T-helper 22 cell (primary cell): ENCODE measurements at regions not wholly inside any gene's neighbourhood (a gene's known extent, or its start where the extent isn't known, plus 50 kb on each side); places are given as distances from the start of the nearest gene placed in this dataset.

Experiments
- DNase-seq: peaks from one replicate; pipeline ENCODE4 v3.0.0-alpha.2; 2020; ENCODE audit warnings: low read depth

DNA sequence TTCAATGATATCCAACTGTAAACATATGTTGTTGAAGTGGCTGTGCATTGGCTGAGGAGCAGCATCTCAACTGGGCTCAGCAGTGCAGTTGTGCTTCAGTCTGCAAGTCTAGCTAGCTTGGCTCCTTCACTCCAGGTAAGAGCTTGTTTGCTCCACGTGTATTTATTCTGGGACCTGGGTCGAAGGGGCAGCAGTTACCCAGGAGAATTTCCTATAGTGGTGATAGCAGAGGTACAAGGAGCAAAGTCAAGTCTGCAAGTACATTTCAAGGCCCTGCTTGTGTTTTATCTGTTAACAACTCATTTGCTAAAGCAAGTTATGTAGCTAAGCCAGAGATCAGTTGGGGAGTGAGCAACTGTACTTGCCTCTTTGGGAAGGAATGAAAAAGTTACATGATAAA is 286.2 kb upstream of the UMPS start:
- no peak for DNase-seq

DNA sequence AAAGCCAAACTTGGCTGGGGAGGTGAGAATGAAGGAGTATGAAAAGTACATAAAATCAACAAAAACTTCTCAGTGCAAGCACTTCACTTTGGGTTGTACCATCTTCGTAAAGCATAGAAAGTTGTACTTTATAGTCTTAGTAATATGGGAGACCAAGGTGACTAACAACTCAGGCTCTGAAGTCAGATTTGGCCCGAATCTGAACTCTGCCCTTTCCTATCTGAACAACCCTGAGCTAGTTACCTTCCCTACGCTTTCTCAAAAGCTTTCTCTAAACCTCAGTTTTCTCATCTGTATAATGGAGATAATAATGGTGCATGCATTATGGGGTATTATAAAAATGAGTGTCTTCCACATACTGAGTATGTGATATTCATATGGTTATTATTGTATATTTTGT is 285.4 kb upstream of the UMPS start:
- no peak for DNase-seq

DNA sequence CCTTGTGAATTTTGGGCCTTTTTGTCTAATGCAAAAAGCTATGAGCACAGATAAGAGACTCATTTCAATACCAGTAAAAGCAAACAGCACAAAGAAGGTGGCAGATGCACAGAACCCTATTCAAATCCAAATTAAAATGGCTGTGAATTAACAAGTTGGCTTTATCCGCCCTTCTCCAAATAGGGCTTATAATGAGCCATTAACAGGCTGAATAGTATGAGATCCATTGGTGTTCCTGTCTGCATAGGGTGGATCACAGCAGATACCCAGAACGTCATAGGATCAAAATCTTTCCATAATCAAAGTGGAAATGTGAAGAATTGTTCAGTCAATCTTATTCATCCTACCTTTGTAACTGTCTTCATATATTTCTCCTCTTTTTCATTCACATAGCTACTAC is 282.4 kb upstream of the UMPS start:
- DNase-seq = no peak

DNA sequence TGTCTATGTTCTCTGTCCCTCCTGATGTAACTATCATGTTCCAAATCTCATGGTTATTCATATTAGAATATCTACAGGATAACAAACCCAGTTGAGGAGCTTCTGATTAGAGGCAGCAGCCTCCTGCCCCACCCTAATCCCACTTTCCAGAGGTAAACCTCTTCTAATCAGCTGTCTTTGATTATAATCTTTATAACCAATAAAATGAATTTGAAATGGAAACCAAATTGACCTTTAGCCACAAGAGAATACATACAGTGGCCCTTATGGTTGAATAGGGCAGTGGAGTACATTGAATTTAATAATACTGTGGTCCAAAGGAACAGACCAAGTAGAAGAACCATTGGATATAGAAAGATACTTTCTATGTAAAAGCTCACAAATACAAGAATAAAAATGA is 281.3 kb upstream of the UMPS start:
- no peak for DNase-seq

DNA sequence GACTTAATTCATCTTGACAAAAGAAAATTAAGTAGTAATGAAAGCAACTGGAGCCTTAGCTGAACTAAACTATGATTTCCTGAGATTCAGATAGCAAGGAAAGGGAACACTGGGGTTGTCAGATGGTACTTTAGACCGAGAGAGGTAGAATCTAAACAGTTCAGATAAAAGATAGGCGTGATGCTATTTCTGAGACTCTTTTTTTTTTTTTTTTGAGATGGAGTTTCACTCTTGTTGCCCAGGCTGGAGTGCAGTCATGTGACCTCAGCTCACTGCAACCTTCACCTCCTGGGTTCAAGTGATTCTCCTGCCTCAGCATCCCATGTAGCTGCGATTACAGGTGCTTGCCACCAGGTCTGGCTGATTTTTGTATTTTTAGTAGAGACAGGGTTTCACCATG is 279.9 kb upstream of the UMPS start:
- DNase-seq = no peak

DNA sequence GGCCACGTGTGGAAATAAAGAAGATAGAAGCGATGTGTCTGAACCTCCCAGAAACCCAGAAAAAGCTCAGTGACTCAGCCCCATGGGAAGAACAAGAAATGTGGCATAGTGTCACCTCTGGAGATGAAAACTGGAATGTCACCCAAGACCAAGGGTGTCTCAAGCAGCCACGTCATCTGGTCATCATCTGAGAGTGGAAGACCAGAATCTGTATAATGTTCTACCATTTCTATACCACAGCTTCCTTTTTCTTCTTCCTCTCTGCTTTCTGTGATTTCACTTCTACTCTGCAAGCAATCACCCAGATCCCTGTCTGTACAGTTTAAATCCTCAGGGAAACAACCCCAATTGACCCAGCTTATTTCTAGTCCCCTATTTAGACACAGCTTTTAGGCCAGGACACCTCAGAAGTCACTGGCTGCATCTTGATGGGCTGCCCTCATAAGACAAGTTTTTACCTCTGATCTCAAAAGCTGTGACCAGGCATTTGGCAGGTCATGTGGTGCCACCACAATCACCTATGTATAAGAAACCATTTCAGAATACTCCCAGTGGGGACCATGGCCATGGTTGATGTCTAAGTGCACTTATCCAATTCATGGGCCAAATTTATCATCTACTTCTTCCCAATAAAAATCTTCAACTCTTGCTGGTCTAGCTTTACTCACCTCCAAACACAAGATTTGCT is 278.5 kb upstream of the UMPS start:
- DNase-seq = no peak

DNA sequence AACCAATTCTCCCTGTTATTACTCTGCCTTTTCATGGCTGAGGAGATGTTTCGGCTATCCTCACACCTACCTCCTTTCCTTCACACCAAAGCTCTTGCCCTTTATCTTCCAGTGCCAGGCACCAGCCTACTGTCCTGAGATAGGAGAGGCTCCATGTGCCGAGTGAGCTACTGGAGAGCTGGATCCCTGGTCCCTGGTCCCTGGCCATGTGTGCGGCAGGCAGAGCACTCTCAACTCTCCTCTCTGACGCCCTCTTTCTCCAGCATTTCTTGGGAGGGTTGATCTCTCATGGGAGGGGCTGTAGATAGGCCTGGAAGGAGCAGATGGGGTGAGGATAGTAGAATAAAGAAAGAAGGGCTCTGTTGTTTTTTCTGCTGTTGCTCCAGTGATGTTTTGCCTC is 277.1 kb upstream of the UMPS start:
- no peak for DNase-seq

DNA sequence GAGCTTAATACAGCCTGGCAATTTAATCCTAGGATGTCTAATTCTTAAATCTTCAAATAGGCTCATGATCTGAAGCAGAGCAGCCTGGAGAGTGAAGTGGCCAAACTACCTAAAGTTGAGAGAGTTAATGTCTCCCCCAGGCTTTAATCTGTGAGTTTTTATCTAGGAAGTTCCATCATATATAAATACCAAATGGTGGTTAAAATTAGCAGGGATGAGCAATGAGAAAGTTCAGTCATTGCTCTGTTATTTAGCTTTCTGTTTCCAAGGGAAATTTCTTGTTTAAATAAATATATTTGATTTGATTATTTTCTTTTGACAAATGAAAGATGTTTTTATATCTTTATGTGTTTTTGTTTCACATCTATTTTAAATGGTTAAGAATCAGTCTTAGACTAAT is 274.4 kb upstream of the UMPS start:
- DNase-seq = no peak

DNA sequence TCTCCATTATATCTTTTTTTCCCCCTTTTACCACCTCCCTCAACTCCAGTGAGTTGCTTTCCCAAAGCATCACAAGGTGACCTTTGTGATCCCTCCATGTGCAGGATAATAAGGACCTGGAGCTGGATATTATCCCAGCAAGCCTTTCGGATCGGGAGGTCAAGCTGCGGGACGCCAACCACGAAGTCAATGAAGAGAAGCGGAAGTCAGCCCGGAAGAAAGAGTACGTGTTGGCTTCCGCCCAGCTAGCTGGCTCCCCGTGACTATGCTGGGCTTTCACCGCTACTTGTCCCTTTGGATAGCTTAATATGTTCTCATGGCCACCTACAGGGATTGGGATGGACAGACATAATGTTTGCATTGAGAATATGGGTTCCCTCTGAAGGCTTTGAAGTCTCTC is 273.7 kb upstream of the UMPS start:
- no peak for DNase-seq

DNA sequence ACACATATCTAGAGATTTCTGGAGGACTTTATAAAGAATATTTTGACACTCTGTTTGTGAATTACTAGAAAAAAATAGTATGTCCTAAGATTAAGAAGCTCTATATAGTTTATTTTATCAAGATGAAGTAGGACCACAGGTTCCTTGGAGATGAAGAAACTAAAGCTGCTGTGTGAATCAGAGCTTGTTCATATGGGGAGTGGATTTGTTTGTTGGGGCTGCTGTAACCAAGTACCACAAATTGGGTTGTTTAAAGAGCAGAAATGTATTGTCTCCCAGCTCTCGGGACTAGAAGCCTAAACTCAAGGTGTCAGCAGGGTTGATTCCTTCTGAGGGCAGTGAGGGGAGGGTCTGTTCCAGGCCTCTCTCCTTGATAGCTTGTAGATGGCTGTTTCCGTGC is 270.6 kb upstream of the UMPS start:
- DNase-seq = no peak

DNA sequence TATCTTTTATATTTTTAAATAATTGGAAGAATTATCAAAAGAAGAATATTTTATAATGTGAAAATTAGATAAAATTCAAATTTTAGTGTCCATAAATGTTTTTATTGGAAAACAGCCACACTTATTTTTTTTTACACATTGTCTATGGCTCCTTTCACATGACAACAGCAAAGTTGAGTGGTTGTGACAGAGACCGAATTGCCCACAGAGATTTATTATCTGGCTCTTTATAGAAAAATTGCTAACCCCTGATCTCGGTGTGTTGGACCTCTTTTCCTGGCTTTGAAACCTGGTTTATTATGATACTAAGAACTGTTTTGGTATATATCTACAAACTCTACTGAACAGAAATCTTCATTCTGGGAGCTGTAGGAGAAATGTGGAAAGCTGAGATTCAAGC is 269.1 kb upstream of the UMPS start:
- no peak for DNase-seq

DNA sequence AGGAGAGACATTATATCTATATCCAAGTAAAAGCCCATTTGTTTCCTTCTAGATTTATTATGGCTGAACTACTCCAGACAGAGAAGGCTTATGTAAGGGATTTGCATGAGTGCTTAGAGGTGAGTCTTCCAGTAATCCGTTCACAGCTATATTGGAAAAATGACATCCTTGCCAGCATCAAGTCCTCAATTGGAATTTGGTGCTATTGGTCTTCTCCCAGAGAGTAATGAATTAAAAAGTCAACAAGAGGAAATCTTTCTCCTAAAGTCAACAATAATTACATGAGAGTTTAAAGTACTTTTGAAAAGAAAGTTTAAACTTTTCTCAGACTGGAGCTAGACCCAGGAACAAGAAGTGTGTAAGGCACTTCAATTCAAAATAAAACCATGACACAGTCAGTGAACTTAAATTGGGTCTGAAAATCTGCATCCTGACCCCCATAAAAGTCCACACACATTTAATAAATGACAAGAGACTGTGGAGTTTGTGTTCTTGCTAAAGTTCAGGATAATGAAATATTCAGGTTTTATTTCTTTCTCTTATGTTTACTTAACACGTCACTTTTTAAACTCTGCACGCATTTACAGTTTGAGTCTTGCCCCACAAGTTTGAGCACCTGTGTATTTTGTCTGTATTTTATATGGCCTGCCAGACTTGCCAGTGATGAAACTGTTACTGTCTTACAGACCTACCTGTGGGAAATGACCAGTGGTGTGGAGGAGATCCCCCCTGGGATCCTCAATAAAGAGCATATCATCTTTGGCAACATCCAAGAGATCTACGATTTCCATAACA is 268.2 kb upstream of the UMPS start:
- DNase-seq = no peak

DNA sequence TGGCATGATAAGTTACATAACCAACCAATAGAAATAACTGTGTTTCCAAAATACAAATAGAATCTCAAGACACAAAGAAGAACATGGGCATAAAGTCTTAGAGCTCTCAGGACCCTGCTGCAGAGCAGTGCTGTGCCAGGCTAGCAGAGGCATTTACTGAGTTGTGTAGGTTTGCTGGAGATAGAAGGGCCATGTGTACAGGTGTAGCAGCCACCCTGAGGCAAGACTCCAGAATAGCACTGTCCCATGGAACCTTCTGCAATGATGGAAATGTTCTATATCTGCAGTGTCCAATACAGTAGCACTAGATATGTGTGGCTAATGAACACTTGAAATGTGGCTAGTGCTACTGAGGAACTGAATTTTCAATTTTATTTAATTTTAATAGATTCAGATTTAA is 267.0 kb upstream of the UMPS start:
- no peak for DNase-seq

DNA sequence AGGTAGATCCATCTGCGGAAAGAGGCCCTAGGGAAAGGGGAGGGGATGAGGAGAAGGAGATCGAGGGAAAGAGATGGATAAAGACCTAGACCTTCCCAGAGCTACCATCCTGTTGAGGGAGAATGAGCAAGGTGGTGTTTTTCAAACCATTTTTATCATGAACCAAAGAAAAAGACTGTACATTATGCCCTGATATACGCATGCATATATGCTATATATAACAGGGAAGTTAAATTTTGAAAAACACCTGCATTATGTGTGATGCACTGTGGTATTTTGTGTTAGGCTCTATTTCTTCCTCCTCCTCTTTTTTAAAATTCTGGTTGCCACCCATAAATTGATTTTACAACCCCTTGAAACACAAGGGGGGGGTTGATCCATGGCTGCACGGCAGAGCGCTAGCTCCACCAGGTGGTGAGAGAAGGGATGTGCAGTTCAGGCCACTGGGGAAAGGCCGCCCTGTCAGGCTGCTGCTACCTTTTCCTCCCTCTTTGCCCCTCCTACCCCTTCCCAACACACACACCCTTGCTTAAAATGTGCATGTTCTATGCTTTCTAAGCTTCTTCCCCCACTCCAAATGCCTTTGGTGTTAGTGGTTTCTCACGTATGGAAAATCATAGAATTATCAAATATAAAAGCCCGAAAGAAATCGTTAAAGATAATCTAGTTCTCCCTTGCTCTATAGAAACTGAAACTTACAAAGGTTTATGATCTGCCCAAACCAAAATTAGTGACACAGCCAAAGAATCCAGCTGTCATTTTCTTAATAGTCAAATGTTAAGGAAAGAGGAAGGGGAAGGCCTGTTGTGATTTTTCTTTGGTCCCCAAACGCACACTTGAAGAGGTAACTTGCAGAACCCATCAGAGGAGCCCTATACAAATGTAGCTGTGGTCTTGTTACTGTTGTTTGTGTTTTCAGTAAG is 262.0 kb upstream of the UMPS start:
- no peak for DNase-seq

DNA sequence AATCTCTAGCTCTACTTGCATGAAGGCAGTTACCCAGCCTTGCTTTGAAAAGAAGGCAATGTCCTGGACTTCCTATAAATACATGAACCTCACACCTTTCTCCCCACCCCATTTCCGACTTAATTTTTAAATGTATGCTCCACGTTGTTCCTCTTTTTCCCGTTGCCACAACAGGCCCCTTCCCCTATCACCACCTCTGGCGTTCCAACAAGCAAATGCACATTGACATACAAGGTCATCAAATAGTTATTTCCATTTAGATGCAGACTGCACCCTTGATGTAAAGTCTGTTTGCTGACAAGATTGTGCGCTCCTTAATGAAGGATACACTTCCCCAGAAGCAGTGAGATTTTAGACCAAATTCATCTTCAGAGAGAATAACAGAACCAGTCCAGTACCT is 260.7 kb upstream of the UMPS start:
- no peak for DNase-seq

DNA sequence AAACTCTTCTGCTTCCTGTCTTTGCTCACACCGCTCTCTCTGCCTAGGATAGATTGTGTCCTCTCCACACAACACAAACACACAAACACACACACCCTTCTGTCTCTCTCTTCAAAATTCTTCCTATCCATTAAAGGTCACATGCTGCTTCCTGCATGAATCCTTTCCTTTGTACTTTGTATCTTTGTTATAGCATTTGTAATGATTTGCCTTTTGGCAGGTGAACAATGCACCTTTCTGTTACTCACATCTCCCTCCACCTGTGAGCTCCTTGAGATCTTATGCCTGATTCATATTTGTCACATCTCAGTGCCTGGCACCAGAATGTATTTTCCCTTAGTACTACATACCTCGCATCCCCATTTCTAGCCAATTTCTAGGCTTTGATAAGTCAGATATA is 251.4 kb upstream of the UMPS start:
- DNase-seq = no peak

DNA sequence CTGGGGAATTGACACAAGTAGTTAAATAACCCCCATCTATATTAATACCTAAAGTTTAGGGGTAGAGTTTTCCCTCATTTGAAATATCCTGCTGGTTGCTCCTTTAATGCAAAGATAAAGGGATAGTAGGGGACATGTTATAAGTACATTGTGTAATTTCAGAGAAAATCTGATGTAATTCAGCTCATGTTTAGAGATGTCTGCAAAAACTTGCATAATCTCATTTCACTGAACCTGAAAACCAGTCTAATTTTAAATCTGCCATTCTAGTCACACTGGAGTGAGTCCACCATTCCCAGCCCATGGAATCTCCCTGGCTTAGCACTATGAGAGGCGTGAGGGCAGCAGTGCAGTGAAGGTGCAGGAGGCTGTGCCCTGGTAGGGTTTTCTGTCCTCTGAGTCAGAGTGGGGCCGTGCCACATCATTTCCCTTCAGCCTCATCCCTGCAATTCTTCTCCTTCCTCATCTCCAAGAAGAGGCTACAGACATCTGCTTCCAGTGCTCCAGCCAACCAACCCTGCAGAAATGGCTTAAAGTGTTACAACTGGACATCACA is 246.3 kb upstream of the UMPS start:
- DNase-seq = no peak

DNA sequence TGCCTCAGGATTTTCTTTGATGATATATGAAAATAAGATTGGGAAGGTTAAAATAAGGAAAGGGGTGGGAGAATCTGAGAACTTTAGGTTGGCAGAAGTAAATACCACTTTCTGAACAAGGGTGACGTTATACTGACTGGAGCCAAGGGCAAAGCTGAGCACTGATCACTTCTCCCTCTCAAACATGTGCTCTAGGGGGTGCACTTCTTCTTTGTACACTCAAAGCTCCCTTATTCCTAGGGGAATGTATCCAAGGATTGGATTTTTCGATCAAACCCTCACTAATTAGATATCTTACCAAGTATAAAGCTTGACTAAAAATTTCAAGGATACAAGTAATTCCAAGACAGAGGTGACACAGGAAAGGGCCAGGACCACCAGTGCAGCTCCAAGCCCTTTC is 243.9 kb upstream of the UMPS start:
- no peak for DNase-seq

DNA sequence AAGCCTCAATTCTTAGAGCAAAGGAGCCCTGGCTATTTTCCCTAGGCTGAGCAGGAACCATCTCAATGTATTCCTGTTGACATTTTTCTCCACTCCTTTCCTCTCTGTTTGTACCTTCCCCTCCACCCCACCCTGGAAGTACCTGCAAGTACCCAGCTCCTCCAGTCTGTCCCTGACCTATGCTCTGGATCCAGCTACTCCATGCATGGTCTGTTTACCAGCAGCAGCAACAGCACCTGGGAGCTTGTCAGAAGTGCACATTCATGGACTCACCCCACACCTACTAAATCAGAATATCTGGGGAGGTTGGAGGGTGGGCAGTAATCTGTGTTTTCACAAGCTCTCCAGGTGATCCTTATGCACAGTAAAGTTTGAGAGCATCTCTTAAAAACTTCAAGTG is 240.7 kb upstream of the UMPS start:
- DNase-seq = no peak

DNA sequence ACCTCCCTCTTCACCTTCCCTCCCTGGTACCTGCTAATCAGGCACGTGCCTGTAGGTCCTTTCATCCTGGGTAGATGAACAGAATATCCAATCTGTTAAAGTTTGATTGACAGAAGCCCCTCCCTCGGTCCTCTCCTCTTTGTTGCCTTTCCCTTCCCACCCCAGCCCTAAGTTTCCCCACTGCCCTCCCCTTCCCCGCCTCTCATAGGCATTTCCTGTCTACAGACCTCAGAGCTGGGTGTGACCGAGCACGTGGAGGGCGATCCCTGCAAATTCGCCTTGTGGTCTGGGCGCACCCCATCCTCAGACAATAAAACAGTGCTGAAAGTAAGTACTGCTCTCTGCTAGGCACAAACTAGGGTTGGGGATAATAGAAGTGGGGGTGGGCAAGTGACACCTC is 239.2 kb upstream of the UMPS start:
- no peak for DNase-seq

DNA sequence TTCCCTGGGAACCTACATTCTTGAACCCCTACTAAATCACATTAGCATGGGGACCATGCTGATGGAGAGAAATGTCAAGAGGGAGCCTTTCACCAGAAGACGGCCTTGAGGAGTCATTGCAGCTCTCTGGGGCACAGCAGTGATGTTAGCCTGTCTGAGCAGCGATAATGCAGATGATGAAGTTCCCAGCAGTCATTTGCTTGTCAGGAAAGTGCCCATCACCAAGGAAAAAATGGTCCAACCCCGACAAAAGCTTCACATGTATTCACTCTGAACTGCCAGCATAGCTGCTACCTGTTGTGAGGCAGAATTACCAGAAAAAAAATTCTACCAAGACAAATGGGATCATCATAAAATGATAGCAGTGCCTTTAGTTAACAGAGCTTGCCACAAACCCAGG is 238.4 kb upstream of the UMPS start:
- no peak for DNase-seq

DNA sequence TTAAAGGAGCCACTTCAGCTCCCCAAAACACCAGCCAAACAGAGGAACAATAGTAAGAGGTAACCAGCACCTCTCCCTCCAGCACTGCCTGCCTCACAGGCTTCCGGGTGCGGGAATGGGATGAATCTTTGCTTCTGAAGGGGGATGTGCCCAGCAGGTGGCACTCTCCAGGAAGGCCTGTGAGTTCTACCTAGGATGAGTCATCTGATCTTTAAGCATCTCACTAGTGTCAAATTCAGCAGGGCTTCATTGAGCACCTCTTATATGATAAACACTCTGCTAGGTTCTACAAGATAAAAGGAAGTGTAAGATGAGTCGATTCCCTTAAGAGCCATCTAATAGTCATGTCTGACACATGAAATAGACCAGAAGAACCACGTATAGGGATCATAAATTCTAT is 237.4 kb upstream of the UMPS start:
- DNase-seq = no peak

DNA sequence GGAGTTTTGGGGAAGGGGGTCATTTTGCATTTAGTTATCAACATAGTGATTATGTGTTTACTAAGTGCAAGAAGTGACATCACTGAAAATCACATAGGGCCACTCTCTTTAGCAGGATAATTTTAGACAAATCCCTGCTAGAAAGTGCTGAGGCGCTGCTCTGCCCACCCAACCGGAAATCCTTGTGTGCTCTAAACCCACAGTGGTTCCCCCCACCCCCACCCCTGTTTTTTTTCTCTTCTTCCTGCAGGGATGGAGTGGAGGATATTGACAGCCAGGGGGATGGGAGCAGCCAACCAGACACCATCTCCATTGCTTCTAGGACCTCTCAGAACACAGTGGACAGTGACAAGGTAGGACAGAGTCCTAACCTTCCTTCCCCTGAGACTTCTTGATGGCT is 234.2 kb upstream of the UMPS start:
- DNase-seq = no peak
